GM19372 (cell line): ENCODE measurements at regions not wholly inside any gene's neighbourhood (a gene's known extent, or its start where the extent isn't known, plus 50 kb on each side); places are given as distances from the start of the nearest gene placed in this dataset.

Experiments used
- ATAC-seq: cut with Tn5 transposase; IDR thresholded peaks from one replicate; pipeline ENCODE4 v1.9.1; 2021; ENCODE audit warnings: mild to moderate bottlenecking, low read depth, moderate library complexity; ENCODE audit not compliant: unreplicated experiment

DNA sequence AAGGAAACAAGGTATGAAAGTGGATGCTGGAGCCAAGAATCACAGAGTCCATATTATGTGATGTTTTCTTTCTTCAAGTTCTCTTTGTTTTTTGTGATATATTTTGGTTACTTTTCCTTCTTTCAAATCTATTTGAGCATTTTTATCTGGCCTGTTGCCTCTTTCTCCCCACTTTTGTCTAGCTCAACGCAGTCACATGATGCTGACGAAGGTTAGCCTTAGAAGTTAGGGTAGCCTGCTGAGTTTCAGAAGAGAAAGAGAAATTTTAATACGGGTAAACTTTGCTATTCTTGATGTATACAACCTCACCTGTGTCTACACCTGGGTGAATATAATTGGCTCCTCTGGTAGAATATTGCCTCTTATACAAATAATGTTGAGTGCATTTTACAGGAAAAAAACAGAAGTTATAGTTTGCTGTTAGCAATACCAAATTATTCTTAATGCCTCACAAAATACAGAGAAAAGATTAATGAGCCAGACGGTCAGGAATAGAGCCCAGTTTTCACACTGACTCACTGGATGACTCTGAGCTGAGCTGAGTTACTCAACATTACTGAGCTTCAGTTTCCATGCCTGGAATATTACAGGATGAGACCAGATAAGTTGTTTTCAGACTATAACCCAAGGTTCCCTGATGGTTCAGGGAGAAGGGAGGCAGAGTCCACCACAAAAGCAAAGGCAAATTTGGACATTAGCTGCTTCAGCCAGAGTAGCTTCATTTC is 161.6 kb upstream of the BDNF start:
- ATAC-seq = no peak

DNA sequence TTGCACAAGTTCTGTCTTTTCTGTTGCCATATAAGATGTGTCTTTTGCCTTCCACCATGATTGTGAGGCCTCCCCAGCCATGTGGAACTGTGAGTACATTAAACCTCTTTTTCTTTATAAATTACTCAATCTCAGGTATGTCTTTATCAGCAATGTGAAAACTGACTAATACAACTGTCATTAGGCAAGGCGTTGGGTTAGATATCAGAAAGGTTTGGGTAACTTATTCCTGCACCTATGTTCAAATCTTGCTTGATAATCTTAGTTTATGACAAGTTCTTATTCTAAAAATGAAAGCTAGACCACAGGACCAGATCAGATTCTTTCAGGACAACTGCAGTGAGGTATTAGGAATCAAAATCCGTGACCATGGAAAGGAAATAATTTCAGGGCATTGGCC is 160.6 kb upstream of the BDNF start:
- ATAC-seq = no peak

DNA sequence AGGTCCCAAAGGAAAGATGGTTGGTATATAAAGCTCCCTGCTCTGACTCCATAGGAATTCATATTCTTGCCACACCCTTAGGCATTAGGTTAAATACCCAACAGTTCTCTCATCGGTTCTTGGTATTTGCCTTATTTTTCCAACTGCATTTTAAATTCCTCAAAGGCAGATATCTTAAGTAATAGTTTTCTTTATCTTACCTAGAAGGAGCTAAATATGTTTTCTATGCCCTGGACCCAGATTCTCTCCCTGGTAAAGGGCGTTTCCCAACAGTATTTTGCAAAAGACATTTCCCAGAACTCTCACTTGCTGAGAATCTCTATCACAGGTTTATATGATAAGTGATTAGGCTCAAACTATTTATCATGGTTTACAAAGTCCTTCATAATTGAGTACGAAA is 158.6 kb upstream of the BDNF start:
- ATAC-seq = no peak

DNA sequence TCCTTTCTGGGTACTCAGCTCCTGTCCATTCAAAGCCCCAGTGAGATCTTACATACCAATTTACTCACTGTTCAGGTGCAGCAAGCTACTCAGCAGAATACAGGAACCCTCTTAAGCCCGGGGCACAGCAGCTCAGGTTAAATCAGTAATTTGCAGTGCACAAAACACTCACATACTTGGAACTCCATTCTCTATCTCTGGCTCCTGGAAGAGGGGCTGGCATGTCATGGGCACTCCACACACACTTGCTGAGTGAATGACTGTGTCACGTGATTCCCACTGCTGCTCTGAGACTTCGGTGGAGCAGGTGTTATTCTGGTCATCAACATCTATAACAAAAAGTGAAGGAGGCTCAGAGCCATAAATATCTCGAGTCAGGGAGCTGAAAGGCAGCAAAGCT is 157.3 kb upstream of the BDNF start:
- ATAC-seq = no peak

- ATAC-seq = no peak
Measured at GRCh38 chr11:27857014-27857413, 156.8 kb upstream of the BDNF start.

GRCh38 chr11:27848423-27848822 is 148.2 kb upstream of the BDNF start:
- ATAC-seq = no peak

DNA sequence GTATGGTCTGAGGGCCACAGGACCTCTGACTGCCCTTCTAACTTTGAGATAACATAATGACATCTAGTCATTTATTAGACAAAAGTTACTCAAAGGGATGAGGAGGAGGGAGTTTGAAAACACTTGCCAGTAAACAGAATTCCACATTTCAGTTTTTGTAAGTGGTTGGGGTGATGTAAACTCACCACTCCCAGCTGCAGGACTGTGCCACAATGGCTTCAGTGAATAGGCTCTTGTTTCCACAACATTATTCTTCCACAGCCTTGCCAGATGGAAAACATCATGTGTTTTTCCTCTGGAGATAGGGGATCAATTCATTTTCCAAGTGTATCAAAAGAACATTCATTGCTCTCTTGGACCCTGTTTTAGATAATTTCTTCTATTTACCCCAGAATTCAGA is 147.2 kb upstream of the BDNF start:
- ATAC-seq = no peak

DNA sequence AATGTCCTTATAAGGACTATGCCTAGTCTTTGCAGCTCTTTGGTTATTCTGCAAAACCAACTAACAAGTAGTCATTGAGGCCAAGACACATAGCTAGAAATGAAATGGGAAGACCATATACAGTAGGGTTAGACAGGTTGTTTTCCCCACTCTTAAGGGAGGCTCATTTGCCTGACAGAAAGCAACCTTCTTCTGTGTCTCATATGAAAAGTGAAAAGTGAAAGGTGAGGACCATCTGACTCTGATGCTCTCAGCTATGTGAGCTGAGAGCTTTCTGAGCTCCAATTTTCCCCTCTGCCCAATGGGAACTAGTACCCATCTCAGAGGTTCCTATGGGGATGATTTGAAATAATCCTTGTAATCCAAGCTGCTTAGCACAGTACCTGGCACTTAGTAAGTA is 142.0 kb upstream of the BDNF start:
- no peak for ATAC-seq

DNA sequence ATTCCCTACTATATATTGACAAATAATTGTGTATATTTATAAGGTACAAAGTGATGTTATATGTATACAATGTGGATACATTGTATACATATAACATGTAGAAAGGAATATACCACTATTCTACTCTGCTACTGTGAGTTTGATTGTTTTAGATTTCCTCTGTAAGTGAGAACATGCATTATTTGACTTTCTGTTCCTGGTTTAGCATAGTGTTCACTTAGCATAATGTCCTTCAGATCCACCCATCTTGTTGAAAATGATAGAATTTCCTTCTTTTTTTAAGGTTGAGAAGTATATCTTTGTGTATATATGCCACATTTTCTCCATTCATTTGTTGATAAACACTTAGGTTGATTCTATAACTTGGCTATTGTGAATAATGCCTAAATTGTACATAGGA is 140.8 kb upstream of the BDNF start:
- no peak for ATAC-seq

GRCh38 chr11:27839226-27839913 is 139.1 kb upstream of the BDNF start:
- ATAC-seq = no peak

DNA sequence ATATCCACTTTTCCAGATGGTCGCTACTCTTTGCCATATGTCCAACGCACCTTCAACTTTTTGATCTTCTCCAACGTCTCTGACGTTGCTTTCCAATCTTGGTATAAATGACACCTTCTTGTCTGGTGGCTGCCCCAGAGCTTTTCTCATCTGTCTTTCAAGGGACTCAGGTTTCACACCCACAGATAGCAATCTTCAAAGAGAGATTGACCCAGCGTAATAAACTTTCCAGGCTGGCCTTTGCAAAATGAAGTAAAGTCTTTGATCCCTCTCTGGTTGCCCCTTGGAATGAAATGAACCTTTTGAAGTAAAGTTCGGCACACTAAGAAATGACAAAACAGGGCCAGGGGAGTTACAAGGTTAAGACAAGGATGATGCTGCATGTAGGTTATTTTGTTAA is 138.4 kb upstream of the BDNF start:
- no peak for ATAC-seq

DNA sequence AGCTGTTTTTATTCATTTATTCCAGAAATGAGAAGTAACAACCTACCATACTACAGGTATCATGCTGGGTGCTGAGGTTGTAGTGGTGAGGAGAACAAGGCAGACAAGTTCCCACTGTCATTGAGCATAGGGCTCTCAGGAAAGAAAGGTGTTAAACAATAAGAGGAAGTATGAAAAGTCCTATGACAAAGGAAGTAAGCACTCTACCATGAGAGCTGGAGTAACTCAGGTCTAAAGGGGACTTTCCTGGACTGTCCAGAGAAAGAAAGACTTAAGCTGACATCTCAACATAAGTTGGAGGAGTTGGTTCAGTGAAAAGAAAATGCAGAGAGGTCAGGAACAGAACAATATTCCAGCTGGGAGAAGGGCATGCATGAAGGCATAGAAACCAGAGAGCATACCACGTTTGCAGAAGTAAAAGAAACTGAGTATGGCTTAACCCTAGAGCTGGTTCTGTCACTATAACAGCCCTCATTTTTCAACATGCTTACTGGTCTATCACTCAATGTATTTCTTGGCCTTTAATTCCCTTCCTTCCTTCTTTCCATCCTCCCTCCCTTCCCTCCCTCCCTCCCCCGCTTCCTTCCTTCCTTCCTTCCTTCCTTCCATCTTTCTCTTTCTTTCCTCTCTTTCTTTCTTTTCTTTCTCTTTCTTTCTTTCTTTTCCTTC is 137.8 kb upstream of the BDNF start:
- ATAC-seq = peak; percentile 80

DNA sequence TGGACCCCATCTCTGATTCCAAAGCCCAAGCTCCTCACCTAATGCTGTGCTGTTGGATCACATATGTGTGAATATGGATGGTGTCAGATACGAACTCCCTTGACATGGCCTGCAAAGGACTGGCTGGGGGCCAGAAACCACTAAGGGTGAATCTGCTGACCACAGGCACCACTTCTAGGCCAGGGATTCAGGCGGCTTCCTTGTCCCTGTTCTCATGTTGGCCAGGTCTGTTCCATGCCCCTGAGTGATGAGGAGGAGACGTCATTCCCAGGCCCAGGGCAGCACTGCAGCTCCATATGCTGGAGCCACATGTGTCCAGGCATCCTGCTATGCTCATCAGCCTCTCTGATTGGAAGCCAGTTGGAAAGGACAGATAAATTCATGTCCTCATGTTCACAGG is 130.0 kb upstream of the BDNF start:
- no peak for ATAC-seq

GRCh38 chr11:27820249-27820648 is 120.0 kb upstream of the BDNF start:
- ATAC-seq = no peak

DNA sequence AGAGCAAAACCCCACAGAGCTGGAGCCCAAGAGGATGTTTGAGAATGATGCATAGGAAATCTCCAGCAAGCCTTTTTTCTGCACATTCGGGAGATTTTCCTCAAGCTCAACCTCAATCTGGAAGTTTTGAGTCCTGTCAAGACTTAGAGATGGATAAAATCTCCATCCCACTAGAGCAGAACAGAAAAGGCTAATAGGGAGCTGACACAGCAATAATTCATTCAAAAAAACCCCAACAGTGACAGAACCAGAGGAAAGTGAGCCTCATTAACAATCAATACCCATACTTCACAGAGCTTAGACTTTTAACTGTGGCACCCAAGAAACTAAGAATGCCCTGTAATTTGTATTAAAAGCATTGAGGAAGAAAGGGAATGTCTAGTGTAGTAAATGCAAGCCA is 115.9 kb upstream of the BDNF start:
- ATAC-seq = no peak

GRCh38 chr11:27812341-27812740 is 112.1 kb upstream of the BDNF start:
- no peak for ATAC-seq

DNA sequence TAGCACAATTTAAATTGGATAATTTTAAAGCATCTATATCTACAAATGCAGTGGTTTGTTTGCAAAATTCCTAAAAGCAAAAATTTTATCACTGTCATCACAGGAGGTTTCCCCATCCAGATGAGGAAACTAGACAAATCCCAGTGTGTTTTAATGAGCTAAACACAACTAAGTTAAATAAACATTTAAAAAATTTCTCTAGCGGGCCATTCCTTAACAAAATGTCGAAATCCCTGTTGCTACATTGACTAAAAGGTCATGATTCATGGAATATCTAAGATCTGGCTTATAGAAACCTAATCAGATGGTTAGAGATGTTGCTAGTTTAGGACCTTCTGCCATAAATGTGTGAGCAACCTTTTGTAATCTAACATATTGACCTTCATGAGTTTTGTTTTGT is 107.3 kb upstream of the BDNF start:
- no peak for ATAC-seq

DNA sequence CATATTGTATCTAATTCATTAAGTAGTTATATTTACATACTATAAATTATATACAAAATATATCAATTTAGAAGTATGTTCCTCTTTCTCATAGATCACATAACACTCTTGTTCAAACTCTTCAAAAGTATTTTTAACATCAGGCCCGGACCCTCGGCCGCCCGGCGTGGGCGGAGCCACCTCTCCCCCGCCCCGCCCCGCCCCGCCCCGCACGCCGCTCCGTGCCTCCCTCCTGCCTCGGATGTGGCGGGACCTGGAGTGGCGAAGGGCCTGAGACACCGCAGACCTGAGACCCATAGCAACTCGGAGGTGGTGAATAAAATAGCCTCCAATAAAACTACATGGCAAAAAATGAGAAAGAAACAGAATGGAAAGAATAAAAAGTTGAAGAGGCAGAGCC is 105.9 kb upstream of the BDNF start:
- ATAC-seq = no peak

- ATAC-seq = no peak
Measured at GRCh38 chr11:27795955-27796861, 96.0 kb upstream of the BDNF start.

- no peak for ATAC-seq
Measured at GRCh38 chr11:27786864-27787263, 86.6 kb upstream of the BDNF start.

- no peak for ATAC-seq
Measured at GRCh38 chr11:27786331-27786730, 86.1 kb upstream of the BDNF start.
